ENCODE measurements at regions not wholly inside any gene's neighbourhood (a gene's known extent, or its start where the extent isn't known, plus 50 kb on each side); places are given as distances from the start of the nearest gene placed in this dataset.

DNA sequence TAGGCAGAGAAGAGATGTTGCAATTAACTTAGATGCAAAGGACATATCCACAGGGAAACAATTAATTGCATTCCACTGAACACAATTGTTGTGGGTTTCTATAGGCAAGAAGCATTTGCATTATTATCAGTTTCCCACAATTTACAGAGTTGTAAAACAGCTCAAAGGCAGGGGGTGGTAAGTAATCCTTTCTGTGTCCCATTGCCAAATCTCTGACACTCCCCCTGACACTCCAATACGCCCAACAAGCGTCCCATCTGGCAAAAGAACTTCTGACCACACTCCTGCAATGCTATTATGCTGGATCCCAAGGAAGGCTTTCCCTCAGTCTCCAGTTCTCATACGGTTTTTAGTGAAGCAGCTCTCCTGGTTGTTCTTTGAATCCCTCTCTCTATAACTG lies 179.8 kb downstream of the CXCL12 start:
- no peak for DNase-seq (ENCODE audit: low read depth)
- no peak overlapping the region for H3K4me3 ChIP-seq (ENCODE audit: low read length)
- TF ChIP-seq CTCF (IDR thresholded peaks at IDR 0.05; ENCODE audit: insufficient read depth, low read depth, low read length, missing control alignments), result no peak

GRCh38 chr10:44203535-44203934 lies 181.4 kb downstream of the CXCL12 start:
- DNase-seq (ENCODE audit: low read depth), result no peak
- no peak overlapping the region for H3K4me3 ChIP-seq (ENCODE audit: low read length)
- TF ChIP-seq CTCF (IDR thresholded peaks at IDR 0.05; ENCODE audit: insufficient read depth, low read depth, low read length, missing control alignments), result no peak

- H3K4me3 ChIP-seq (ENCODE audit: low read length), result no peak overlapping the region
- no peak for TF ChIP-seq CTCF (IDR thresholded peaks at IDR 0.05; ENCODE audit: insufficient read depth, low read depth, low read length, missing control alignments)
Measured at GRCh38 chr10:44202952-44203351, 181.9 kb downstream of the CXCL12 start.

DNA sequence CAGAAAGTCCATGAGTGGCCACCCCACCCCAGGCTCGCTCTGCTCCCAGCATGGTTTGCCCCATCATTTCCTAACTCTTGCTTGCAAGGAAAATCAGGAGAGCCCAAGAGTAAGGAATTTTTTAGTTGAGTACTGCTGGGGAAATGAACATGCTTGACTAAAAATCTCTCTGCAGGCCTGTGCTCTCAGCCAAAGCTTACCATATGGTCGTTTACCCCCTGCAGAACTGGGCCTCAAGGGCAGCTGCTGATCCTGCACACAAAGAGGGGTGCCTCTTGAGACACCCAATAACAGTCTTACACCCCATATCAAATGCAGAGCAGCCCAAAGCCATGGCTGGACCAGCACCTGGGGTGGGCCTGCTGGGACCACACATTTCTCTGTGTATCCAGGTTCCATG lies 183.2 kb downstream of the CXCL12 start:
- DNase-seq (ENCODE audit: low read depth), result no peak
- TF ChIP-seq CTCF (IDR thresholded peaks at IDR 0.05; ENCODE audit: insufficient read depth, low read depth, low read length, missing control alignments), result no peak
- no peak overlapping the region for H3K4me3 ChIP-seq (ENCODE audit: low read length)

More at GRCh38 chr10:44202952-44203351, 181.9 kb downstream of the CXCL12 start:
- no peak for DNase-seq (ENCODE audit: low read depth)

- no peak for DNase-seq (ENCODE audit: low read depth)
- H3K4me3 ChIP-seq (ENCODE audit: low read length), result no peak overlapping the region
- no peak for TF ChIP-seq CTCF (IDR thresholded peaks at IDR 0.05; ENCODE audit: insufficient read depth, low read depth, low read length, missing control alignments)
Measured at GRCh38 chr10:44201011-44201410, 183.9 kb downstream of the CXCL12 start.

GRCh38 chr10:44199991-44200655 lies 184.8 kb downstream of the CXCL12 start:
- no peak overlapping the region for H3K4me3 ChIP-seq (ENCODE audit: low read length)
- TF ChIP-seq CTCF (IDR thresholded peaks at IDR 0.05; ENCODE audit: insufficient read depth, low read depth, low read length, missing control alignments), result no peak
- DNase-seq (ENCODE audit: low read depth), result no peak

DNA sequence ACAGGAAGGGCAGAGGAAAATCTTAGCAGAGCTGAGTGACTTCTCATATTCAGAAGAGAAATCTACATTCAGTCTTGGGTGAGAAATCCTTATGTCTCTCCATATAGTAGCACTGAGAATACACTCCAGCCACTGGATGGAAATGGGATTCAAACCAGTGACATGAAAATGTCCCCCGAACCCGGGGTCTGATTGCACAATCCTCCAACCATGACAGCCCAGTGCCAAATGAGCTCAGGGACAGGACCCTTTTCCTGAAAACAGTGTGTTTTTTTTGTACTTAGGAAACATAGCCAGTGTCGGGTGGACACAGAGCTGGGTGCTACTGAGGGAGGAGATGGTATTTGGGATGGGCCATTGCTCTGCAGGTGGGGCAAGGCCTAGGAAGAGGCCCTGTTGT lies 185.6 kb downstream of the CXCL12 start:
- H3K4me3 ChIP-seq (ENCODE audit: low read length), result no peak overlapping the region
- no peak for DNase-seq (ENCODE audit: low read depth)
- no peak for TF ChIP-seq CTCF (IDR thresholded peaks at IDR 0.05; ENCODE audit: insufficient read depth, low read depth, low read length, missing control alignments)

All from epithelial cell of esophagus (primary cell).